ENCODE measurements at regions not wholly inside any gene's neighbourhood (a gene's known extent, or its start where the extent isn't known, plus 50 kb on each side); places are given as distances from the start of the nearest gene placed in this dataset.
A peak's percentile ranks its signal among the peaks of the same experiment; 100 is the strongest.

- TF ChIP-seq ZNF687 (CRISPR knock-in tag; IDR thresholded peaks at IDR 0.05): peak; percentile 72
- no peak for TF ChIP-seq DRAP1 (CRISPR knock-in tag; IDR thresholded peaks at IDR 0.05)
- TF ChIP-seq ZNF644 (CRISPR knock-in tag; IDR thresholded peaks at IDR 0.05; ENCODE audit: low read depth): peak; percentile 87
- no peak for TF ChIP-seq E2F2 (CRISPR knock-in tag; IDR thresholded peaks at IDR 0.05; ENCODE audit: borderline replicate concordance)
- no peak for TF ChIP-seq BRD4 (CRISPR knock-in tag; IDR thresholded peaks at IDR 0.05)
- peak; percentile 73; the same call in 1 of the 2 replicates for TF ChIP-seq ZBTB7B (CRISPR knock-in tag; IDR thresholded peaks at IDR 0.05)
- no peak for TF ChIP-seq ZNF260 (CRISPR knock-in tag; IDR thresholded peaks at IDR 0.05; ENCODE audit: borderline replicate concordance, low read depth)
- peak; percentile 48; the same call in 1 of the 2 replicates for TF ChIP-seq ZNF556 (CRISPR knock-in tag; IDR thresholded peaks at IDR 0.05; ENCODE audit: borderline replicate concordance)
- no peak for TF ChIP-seq ZSCAN30 (CRISPR knock-in tag; IDR thresholded peaks at IDR 0.05)
- no peak for TF ChIP-seq SRY (CRISPR knock-in tag; IDR thresholded peaks at IDR 0.05)
- no peak for TF ChIP-seq ZSCAN9 (CRISPR knock-in tag; IDR thresholded peaks at IDR 0.05; ENCODE audit: borderline replicate concordance)
- TF ChIP-seq ZNF530 (CRISPR knock-in tag; IDR thresholded peaks at IDR 0.05; ENCODE audit: low read depth): no peak
- TF ChIP-seq ZNF275 (CRISPR knock-in tag; IDR thresholded peaks at IDR 0.05; ENCODE audit: borderline replicate concordance): no peak
- TF ChIP-seq ARNT2 (CRISPR knock-in tag; IDR thresholded peaks at IDR 0.05; ENCODE audit: low read depth): no peak
- 0 out of 2 replicates have a peak, but pooled peaks have one; percentile 56 for TF ChIP-seq MEIS1 (CRISPR knock-in tag; IDR thresholded peaks at IDR 0.05; ENCODE audit: borderline replicate concordance)
- peak; percentile 63 for TF ChIP-seq ZMYM4 (CRISPR knock-in tag; IDR thresholded peaks at IDR 0.05)
- TF ChIP-seq BATF2 (CRISPR knock-in tag; IDR thresholded peaks at IDR 0.05): no peak
- no peak for TF ChIP-seq NFYC (CRISPR knock-in tag; IDR thresholded peaks at IDR 0.05)
- peak; percentile 75 for TF ChIP-seq NCOA2 (CRISPR knock-in tag; IDR thresholded peaks at IDR 0.05)
Measured at GRCh38 chr12:3959799-3960560, 86.8 kb upstream of the PARP11 start (continued).
